HS-5 (cell line): ENCODE measurements at regions not wholly inside any gene's neighbourhood (a gene's known extent, or its start where the extent isn't known, plus 50 kb on each side); places are given as distances from the start of the nearest gene placed in this dataset.

Source experiments
- DNase-seq: peaks from one replicate; pipeline ENCODE4 v3.0.0-alpha.2; 2012; ENCODE audit warnings: low read depth

DNA sequence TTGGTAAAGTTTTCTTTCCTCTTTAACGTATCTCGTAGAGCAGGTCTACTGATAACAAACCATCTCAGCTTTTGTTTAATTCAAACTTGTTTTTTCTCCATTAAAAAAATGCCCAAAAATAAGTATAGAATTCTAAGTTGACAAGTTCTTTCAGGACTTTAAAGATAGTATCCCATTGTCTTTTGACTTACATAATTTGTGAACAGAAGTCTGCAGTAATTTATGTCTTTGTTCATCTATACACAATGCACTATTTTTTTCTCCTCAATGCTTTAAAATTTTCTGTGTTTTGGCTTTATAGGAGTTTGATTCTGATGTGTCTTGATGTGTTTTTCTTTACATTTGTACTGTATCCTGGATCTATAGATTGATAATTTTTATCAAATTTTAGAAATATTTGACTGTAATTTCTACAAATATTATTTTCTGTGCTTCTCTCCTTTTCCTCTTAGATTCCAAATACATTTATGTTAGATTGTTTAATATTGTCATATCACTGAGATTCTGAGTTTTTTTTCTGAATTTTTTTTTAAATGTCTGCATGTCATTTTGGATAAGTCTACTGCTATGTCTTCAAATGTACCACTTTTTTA lies 143.3 kb downstream of the FTCDNL1 start:
- no peak for DNase-seq

GRCh38 chr2:199705538-199705937 lies 145.5 kb downstream of the FTCDNL1 start:
- DNase-seq, result no peak

GRCh38 chr2:199704358-199705238 lies 146.4 kb downstream of the FTCDNL1 start:
- peak; percentile 32 for DNase-seq

DNA sequence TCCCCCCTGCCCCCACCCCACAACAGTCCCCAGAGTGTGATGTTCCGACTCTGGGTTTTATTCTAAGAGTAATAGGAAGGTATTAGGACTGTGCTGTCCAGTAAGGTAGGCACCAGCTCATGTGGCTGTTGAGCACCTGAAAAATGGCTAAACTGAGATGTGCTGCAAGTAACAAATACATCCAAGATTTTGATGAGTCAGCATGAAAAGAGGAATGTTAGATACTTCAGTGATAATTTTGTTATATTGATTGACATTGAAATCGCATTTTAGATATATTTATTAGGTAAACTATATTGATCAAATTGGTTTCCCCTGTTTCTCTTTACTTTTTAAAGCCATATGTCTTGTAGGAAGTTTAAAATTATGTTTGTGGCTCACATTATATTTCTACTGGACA lies 147.8 kb downstream of the FTCDNL1 start:
- no peak for DNase-seq

DNA sequence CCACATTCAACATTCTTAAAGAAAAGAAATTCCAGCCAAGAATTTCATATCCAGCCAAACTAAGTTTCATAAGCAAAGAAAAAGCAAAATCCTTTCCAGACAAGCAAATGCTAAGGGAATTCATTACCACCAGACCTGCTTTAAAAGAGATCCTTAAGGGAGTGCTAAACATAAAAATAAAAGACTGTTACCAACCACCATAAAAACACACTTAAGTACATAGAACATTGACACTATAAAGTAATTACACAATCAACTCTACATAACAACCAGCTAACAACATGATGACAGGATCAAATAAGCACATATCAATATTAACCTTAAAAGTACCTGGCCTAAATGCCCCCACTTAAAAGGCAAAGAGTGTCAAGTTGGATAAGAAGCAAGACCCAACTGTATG lies 153.5 kb downstream of the FTCDNL1 start:
- DNase-seq, result no peak

DNA sequence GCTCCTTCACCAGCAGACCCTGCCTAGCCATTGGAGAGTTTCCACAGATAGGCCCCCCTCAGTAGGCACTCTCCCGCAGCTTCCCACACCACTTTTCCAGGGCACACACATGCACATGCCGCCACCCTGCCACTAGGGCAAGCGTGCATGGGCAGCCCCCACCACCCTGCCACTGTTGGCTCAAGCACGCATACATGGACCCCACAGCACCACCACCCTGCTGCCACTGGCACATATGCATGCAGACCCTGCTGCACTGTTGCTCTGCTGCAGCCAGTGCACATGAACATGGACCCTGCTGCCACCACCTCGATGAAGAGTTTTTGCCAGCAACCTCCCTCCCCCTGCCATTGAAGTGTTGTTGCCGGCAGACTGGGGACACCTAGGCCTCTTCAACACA lies 154.9 kb downstream of the FTCDNL1 start:
- no peak for DNase-seq

DNA sequence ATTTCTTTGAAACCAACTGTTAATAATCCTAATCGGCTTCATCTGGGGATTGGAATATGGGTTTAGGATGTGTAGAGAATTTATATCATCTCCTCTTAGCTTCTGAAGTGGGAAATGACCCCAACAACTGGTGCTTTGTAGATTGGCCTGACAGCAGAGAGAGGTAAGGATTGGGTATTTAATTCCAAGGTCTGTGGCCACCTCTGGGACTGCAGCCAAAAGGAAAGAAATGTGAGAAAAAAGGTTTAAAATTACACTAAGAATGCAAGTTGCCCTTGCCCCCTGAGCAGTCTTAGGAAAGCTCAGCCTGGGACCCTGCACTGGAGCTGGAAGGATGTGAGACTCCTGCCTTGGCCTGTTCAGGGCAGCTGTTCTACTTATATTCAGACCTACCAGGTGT lies 157.1 kb downstream of the FTCDNL1 start:
- DNase-seq, result no peak

DNA sequence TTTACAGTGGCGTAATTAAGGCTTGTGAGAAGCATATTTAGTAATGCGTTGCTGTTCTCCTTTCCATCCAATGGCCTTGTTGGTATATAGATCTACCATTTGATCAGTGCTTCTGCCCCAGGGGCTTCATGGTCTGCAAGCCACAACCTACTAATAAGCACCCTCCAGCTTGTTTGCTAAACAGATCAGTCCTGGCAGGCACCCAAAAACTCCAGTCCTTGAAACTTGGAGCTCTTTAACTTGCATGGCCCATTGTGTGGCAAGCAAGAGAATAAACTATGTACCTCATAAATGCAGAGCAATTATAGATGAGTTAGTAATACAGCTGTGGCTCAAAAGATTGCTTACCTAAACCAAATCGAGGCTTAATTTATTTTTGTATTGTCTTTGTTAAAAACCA lies 158.5 kb downstream of the FTCDNL1 start:
- no peak for DNase-seq

DNA sequence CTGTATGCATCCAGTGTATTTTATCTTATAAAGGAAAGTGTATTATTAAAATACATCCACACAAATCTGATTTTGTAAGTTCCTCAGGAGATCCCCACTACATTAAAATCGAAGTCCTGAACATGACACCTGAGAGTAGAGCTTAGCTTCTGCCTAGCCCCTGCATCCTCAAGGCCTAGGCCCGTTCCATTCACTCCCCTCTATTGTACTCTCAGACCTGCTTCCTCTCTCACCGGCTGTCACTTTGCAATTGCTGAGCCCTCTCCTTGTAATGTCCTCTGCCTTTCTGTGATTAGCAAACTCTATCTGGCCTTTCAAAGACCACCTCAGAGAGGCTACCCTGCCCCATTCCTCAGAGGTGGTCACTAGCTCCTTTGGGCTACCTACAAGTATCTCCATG lies 160.8 kb downstream of the FTCDNL1 start:
- DNase-seq, result no peak

- no peak for DNase-seq
Measured at GRCh38 chr2:199685669-199686068, 165.3 kb downstream of the FTCDNL1 start.

DNA sequence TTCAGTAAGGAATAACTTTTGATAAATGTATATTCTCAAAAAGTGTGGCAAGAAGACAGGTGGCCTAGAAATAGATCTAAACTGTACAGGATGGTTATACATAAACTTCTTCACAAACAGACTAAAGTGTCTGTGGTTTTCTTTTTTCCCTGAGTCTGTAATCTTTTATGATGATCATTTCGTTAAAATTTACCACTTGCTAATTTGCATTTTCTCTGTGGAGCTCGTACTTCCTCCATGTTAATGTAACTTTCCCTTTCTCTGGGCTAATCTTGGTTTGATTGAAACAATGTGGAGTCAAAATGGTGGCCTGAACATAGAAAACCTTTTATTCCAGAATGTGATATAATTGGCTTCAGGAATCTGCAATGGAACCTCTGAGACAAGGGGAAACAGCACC lies 166.2 kb downstream of the FTCDNL1 start:
- no peak for DNase-seq

- no peak for DNase-seq
Measured at GRCh38 chr2:199684168-199684567, 166.8 kb downstream of the FTCDNL1 start.

DNA sequence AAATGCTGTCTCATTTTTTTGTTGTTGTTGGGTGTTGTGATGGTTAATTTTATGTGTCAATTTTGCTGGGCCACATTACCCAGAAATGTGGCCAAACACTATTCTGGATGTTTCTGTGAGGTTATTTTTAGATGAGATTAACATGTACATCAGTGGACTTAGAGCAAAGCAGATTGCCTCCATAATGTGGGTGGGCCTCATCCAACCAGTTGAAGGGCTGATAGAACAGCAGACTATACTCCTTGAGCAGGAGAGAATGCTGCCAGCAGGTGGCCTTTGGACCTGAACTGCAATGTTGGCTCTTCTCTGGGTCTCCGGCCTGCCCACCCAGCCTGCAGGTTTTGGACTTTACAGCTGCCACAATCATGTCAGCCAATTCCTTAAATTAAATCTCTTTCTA lies 169.0 kb downstream of the FTCDNL1 start:
- no peak for DNase-seq

GRCh38 chr2:199680482-199680881 lies 170.5 kb downstream of the FTCDNL1 start:
- DNase-seq, result no peak

GRCh38 chr2:199679883-199680282 lies 171.1 kb downstream of the FTCDNL1 start:
- no peak for DNase-seq

DNA sequence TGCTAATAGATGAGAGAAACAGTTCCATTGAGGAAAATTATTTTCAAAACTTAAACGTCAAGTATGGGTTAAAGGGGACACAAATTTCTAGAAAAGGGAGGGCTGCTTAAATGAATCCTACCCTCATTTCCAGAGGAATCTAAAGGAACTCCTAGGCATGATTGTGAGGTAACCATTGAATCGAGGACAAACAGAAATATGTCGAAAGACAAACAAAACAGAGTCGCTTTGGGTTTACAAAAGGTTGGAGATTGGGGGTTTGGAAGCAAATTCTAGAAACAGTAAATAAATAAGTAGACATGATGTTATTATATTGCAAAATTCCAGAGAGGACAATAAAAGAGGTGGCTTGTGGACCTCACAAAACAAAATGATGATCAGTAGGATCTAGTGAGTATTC lies 173.1 kb downstream of the FTCDNL1 start:
- DNase-seq, result no peak

DNA sequence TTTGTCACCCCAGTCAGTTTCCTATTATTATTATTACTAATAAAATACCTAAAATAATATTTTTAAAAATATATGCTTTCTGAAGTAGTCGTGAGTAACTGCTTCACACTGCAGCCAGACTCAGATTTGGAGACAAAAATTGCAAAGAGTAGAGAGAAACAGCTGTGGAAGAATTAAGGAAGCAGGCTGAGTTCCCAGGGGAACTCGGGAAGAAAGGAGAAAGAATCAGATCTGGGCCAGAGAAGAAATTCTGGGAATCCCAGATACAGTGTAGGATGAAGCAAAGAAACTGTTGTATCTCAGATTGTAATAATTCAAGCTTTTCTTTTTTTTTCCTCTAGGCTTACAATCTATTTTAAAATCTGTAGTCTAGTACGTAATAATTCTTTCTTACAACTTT lies 182.3 kb downstream of the FTCDNL1 start:
- DNase-seq, result no peak

DNA sequence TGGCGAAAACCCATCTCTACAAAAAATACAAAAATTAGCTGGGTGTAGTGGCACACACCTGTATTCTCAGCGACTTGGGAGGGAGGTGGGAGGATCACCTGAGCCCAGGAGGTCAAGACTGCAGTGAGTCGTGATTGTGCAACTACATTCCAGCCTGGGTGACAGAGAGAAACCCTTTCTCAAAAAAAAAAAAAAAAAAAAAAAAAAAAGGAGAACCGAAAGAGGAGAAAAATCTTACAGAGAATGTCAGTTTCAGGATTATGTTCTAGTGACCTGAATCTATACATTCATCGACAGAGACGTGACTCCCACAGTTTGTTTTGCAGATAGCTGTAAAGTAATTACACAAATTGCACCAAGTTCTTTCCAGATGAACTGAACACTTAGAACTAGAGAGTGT lies 187.8 kb downstream of the FTCDNL1 start:
- DNase-seq, result no peak

DNA sequence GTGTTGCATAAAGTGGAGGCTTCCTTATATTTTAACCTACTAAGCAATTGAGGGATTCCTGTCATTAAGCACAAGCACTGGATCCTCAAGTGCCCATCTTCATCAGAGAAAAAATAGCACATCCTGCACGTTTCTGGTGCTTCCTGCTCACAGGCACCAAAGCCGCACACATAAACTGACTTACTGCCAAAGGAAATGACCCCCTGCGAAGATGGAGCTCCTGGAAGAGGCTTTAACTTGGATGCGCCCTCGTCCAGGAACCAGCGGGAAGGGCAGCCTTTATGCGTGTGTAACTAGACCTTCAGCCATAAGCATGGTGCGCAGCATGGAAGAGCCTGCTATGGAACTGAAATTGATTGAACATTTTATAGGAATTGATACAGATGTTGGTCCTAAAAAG lies 188.7 kb downstream of the FTCDNL1 start:
- no peak for DNase-seq

DNA sequence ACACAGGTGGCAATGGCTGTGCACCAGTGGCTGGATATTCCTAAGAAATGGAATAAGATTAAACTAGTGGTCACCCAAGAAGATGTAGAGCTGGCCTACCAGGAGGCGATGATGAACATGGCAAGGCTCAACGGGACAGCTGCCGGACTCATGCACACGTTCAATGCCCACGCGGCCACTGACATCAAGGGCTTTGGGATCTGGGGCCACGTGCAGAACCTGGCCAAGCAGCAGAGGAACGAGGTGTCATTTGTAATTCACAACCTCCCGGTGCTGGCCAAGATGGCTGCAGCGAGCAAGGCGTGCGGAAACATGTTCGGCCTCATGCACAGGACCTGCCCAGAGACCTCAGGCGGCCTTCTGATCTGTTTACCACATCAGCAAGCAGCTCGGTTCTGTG lies 190.8 kb downstream of the FTCDNL1 start:
- DNase-seq, result no peak

DNA sequence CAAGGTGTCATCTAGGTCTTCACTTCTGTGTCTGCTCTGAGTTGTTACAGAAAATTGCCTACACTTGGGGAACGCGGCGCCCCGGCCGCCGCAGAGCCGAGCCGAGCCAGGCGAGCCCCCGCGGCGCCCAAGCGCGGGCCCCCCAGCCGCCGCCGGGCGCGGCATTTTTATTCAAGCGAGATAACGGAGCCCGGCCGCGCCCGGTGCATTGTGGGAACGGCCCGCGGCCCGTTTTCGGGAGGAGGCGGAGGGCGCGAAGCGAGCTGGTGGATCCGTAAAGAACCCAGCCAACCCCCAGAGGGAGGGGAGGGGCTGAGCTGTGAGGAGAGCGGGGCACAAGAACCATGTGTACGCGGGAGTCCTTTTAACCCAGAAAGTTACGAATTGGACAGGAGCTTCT lies 191.8 kb downstream of the FTCDNL1 start:
- no peak for DNase-seq

DNA sequence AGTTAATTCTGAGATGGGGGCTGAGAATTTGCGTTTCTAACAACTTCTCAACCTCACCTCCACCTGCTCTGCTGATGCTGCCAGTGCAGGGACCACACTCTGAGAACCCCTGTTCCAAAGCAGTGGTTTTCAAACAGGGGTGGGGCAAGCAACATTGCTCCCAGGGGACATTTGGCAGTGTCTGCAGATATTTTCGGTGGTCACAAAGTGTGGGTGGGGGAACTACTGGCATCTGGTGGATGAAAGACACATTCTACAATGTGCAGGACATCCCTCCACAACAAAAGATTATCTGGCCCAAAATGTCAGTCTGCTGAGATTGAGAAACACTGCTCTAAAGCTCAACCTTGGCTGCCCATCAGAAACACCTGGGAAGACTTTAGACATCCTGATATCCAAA lies 188.7 kb upstream of the SATB2 start:
- no peak for DNase-seq

GRCh38 chr2:199631129-199631528 lies 173.4 kb upstream of the SATB2 start:
- DNase-seq, result no peak

GRCh38 chr2:199629301-199629700 lies 171.6 kb upstream of the SATB2 start:
- DNase-seq, result no peak
